ENCODE measurements at regions not wholly inside any gene's neighbourhood (a gene's known extent, or its start where the extent isn't known, plus 50 kb on each side); places are given as distances from the start of the nearest gene placed in this dataset.

- no peak for TF ChIP-seq EZH2 (IDR thresholded peaks at IDR 0.05; ENCODE audit: low read depth, low read length, severe bottlenecking)
- TF ChIP-seq RAD21 (IDR thresholded peaks at IDR 0.05 in 1 of 2, conservative IDR thresholded peaks at IDR 0.05 in 1 of 2; ENCODE audit: low read depth in 2 of 2, low read length in 2 of 2) = no peak
- TF ChIP-seq POU5F1 (IDR thresholded peaks at IDR 0.05; ENCODE audit: low read depth, low read length) = no peak
- no peak for TF ChIP-seq CTCF (IDR thresholded peaks at IDR 0.05; ENCODE audit: control extremely low read depth in 1 of 3, insufficient read depth in 1 of 3, low read depth in 1 of 3, low read length in 3 of 3)
- no peak for TF ChIP-seq KDM5A (IDR thresholded peaks at IDR 0.05; ENCODE audit: low read length)
- no peak for TF ChIP-seq HDAC6 (IDR thresholded peaks at IDR 0.05; ENCODE audit: low read depth, low read length)
- no peak for TF ChIP-seq TAF1 (IDR thresholded peaks at IDR 0.05; ENCODE audit: low read depth, low read length)
- no peak for TF ChIP-seq JUN (IDR thresholded peaks at IDR 0.05; ENCODE audit: low read depth, low read length)
Measured at GRCh38 chr3:150335631-150336030, 72.5 kb upstream of the TSC22D2 start (continued).
